Activated CD4-positive, alpha-beta T cell treated with anti-CD3 and anti-CD28 coated beads for 36 hours (primary cell): ENCODE measurements at regions not wholly inside any gene's neighbourhood (a gene's known extent, or its start where the extent isn't known, plus 50 kb on each side); places are given as distances from the start of the nearest gene placed in this dataset.

Experiments used
- ATAC-seq: fragments of 200-7000 bp; cut with Tn5 transposase; one replicate; pipeline ENCODE4 v1.10.0; 2021; ENCODE audit warnings: mild to moderate bottlenecking, moderate library complexity
- CTCF ChIA-PET: fragments of 350-600 bp; sonication (Branson Sonifier 250); formaldehyde crosslinking; loops from one replicate; lab custom pipeline; 2021; ENCODE audit warnings: antibody characterized with exemption; lab: Charles Lee
- POLR2A ChIA-PET: fragments of 350-600 bp; sonication (Branson Sonifier 250); formaldehyde crosslinking; loops from one replicate; lab custom pipeline; 2021; ENCODE audit warnings: antibody characterized with exemption, inconsistent platforms; lab: Charles Lee
- DNase-seq: peaks from one replicate; pipeline ENCODE4 v3.0.0-alpha.2; 2020
- H3K27ac Mint-ChIP-seq: one replicate; pipeline ENCODE4 v1.8.0; 2021; ENCODE audit warnings: mixed read lengths
- H3K27me3 Mint-ChIP-seq: one replicate; pipeline ENCODE4 v1.8.0; 2021; ENCODE audit warnings: mixed read lengths
- H3K36me3 Mint-ChIP-seq: one replicate; pipeline ENCODE4 v1.8.0; 2021; ENCODE audit warnings: low read depth, mixed read lengths
- H3K4me1 Mint-ChIP-seq: one replicate; pipeline ENCODE4 v1.8.0; 2021; ENCODE audit warnings: mixed read lengths
- H3K4me3 Mint-ChIP-seq: one replicate; pipeline ENCODE4 v1.8.0; 2021; ENCODE audit warnings: mild to moderate bottlenecking, moderate library complexity, mixed read lengths
- H3K9me3 Mint-ChIP-seq: one replicate; pipeline ENCODE4 v1.8.0; 2021; ENCODE audit warnings: low read depth, mixed read lengths
- intact Hi-C, 2 experiments: fragments of 100-400 bp; cut with DNase I in 1 of 2; cut with micrococcal nuclease in 1 of 2; formaldehyde crosslinking; loops; one replicate each; pipeline versions ENCODE4 v1.14.2 to v1.15.1; 2022 to 2024; cut with DNase I, micrococcal nuclease

- ChIA-PET POLR2A (no interaction called here), CTCF (no interaction called here)
- Mint-ChIP-seq H3K9me3 (no peaks in the 10 kb centered on the region), H3K36me3 (no peaks in the 10 kb centered on the region), H3K4me1 (no peaks in the 10 kb centered on the region), H3K4me3 (no peak overlapping the region), H3K27me3 (peaks cover 15% of the 10 kb centered on the region), H3K27ac (no peak overlapping the region)
- DNase-seq, result no peak
- no peak for ATAC-seq
- intact Hi-C loops, result no loop called here
These were observed 101.1 kb upstream of the LRFN2 start for GRCh38 chr6:40688214-40688761.

GRCh38 chr6:40685862-40686261 lies 98.7 kb upstream of the LRFN2 start:
- POLR2A ChIA-PET, result interaction anchor here (0.6 kb wide), 1 partner anchor 593 kb away, joined by 7 read pairs; no protein-coding TSS in a partner anchor
- Mint-ChIP-seq H3K27ac (no peak overlapping the region), H3K4me3 (no peak overlapping the region), H3K27me3 (peaks cover 17% of the 10 kb centered on the region), H3K4me1 (no peaks in the 10 kb centered on the region), H3K36me3 (no peaks in the 10 kb centered on the region), H3K9me3 (no peaks in the 10 kb centered on the region)
- DNase-seq (no peak), ATAC-seq (no peak)
- intact Hi-C loops, result no loop called here
- CTCF ChIA-PET, result no interaction called here

GRCh38 chr6:40681622-40682021 lies 94.5 kb upstream of the LRFN2 start:
- peaks cover 9% of the 10 kb centered on the region for H3K27me3 Mint-ChIP-seq
- ChIA-PET CTCF (interaction anchor here (0.6 to 0.7 kb wide), 2 partner anchors 15 to 454 kb away, joined by 3 to 4 read pairs; no protein-coding TSS in a partner anchor), POLR2A (no interaction called here)
- H3K4me3 Mint-ChIP-seq, result no peak overlapping the region
- ATAC-seq, result no peak
- H3K36me3 Mint-ChIP-seq, result no peaks in the 10 kb centered on the region
- DNase-seq, result no peak
- no peak overlapping the region for H3K27ac Mint-ChIP-seq
- intact Hi-C loops, result no loop called here
- no peaks in the 10 kb centered on the region for H3K9me3 Mint-ChIP-seq
- H3K4me1 Mint-ChIP-seq, result no peaks in the 10 kb centered on the region

GRCh38 chr6:40678941-40679340 lies 91.8 kb upstream of the LRFN2 start:
- Mint-ChIP-seq H3K4me3 (no peak overlapping the region), H3K9me3 (no peaks in the 10 kb centered on the region), H3K4me1 (no peaks in the 10 kb centered on the region), H3K27ac (no peak overlapping the region), H3K27me3 (peaks cover 4% of the 10 kb centered on the region), H3K36me3 (no peaks in the 10 kb centered on the region)
- ChIA-PET POLR2A (no interaction called here), CTCF (interaction anchor here (0.6 kb wide), 1 partner anchor 17 kb away, joined by 3 read pairs; no protein-coding TSS in a partner anchor)
- DNase-seq (no peak), ATAC-seq (no peak)
- intact Hi-C loops, result no loop called here

- CTCF ChIA-PET, result no interaction called here
- peaks cover 3% of the 10 kb centered on the region for H3K9me3 Mint-ChIP-seq
- POLR2A ChIA-PET, result no interaction called here
- intact Hi-C loops, result no loop called here
- H3K4me1 Mint-ChIP-seq, result no peaks in the 10 kb centered on the region
- no peak overlapping the region for H3K27ac Mint-ChIP-seq
- H3K27me3 Mint-ChIP-seq, result no peaks in the 10 kb centered on the region
- ATAC-seq (no peak), DNase-seq (no peak)
- H3K36me3 Mint-ChIP-seq, result no peaks in the 10 kb centered on the region
- no peak overlapping the region for H3K4me3 Mint-ChIP-seq
These were observed 87.0 kb upstream of the LRFN2 start for GRCh38 chr6:40674170-40674569.

- no peaks in the 10 kb centered on the region for H3K4me1 Mint-ChIP-seq
- intact Hi-C loops, result no loop called here
- H3K4me3 Mint-ChIP-seq, result no peak overlapping the region
- H3K27me3 Mint-ChIP-seq, result no peaks in the 10 kb centered on the region
- CTCF ChIA-PET, result no interaction called here
- peaks cover 6% of the 10 kb centered on the region for H3K9me3 Mint-ChIP-seq
- no peak overlapping the region for H3K27ac Mint-ChIP-seq
- POLR2A ChIA-PET, result no interaction called here
- DNase-seq, result no peak
- no peak for ATAC-seq
- no peaks in the 10 kb centered on the region for H3K36me3 Mint-ChIP-seq
These were observed 84.9 kb upstream of the LRFN2 start for GRCh38 chr6:40672087-40672486.

- H3K27me3 Mint-ChIP-seq, result no peaks in the 10 kb centered on the region
These were observed 84.5 kb upstream of the LRFN2 start for GRCh38 chr6:40671694-40672050.

GRCh38 chr6:40671001-40671693 lies 84.0 kb upstream of the LRFN2 start:
- Mint-ChIP-seq H3K4me1 (no peaks in the 10 kb centered on the region), H3K27ac (no peak overlapping the region), H3K27me3 (no peaks in the 10 kb centered on the region), H3K36me3 (no peaks in the 10 kb centered on the region), H3K4me3 (no peak overlapping the region), H3K9me3 (peaks cover 6% of the 10 kb centered on the region)
- ChIA-PET CTCF (interaction anchor here (0.6 kb wide), 1 partner anchor 277 kb away, joined by 3 read pairs; no protein-coding TSS in a partner anchor), POLR2A (no interaction called here)
- ATAC-seq (no peak), DNase-seq (no peak)
- intact Hi-C loops, result no loop called here

More at GRCh38 chr6:40671694-40672050, 84.5 kb upstream of the LRFN2 start:
- no peak overlapping the region for H3K4me3 Mint-ChIP-seq
- intact Hi-C loops, result no loop called here
- H3K36me3 Mint-ChIP-seq, result no peaks in the 10 kb centered on the region
- peaks cover 6% of the 10 kb centered on the region for H3K9me3 Mint-ChIP-seq
- DNase-seq, result no peak
- CTCF ChIA-PET, result no interaction called here
- no peaks in the 10 kb centered on the region for H3K4me1 Mint-ChIP-seq
- no peak for ATAC-seq
- no peak overlapping the region for H3K27ac Mint-ChIP-seq
- POLR2A ChIA-PET, result no interaction called here

GRCh38 chr6:40669343-40669742 lies 82.2 kb upstream of the LRFN2 start:
- ATAC-seq (no peak), DNase-seq (no peak)
- intact Hi-C loops, result no loop called here
- Mint-ChIP-seq H3K27me3 (no peaks in the 10 kb centered on the region), H3K4me1 (no peaks in the 10 kb centered on the region), H3K9me3 (peaks cover 16% of the 10 kb centered on the region), H3K4me3 (no peak overlapping the region), H3K27ac (no peak overlapping the region), H3K36me3 (no peaks in the 10 kb centered on the region)
- POLR2A ChIA-PET, result no interaction called here
- CTCF ChIA-PET, result no interaction called here

- H3K9me3 Mint-ChIP-seq, result peaks cover 24% of the 10 kb centered on the region
- POLR2A ChIA-PET, result no interaction called here
- no peak for DNase-seq
These were observed 81.0 kb upstream of the LRFN2 start for GRCh38 chr6:40668203-40668602.

GRCh38 chr6:40666530-40666929 lies 79.4 kb upstream of the LRFN2 start:
- intact Hi-C loops, result no loop called here
- CTCF ChIA-PET, result interaction anchor here (0.7 kb wide), 1 partner anchor 15 kb away, joined by 4 read pairs; no protein-coding TSS in a partner anchor
- H3K4me3 Mint-ChIP-seq, result no peak overlapping the region
- H3K9me3 Mint-ChIP-seq, result peaks cover 24% of the 10 kb centered on the region
- no peaks in the 10 kb centered on the region for H3K27me3 Mint-ChIP-seq
- POLR2A ChIA-PET, result no interaction called here
- no peaks in the 10 kb centered on the region for H3K4me1 Mint-ChIP-seq
- DNase-seq (no peak), ATAC-seq (no peak)
- H3K27ac Mint-ChIP-seq, result no peak overlapping the region
- no peaks in the 10 kb centered on the region for H3K36me3 Mint-ChIP-seq

More at GRCh38 chr6:40668203-40668602, 81.0 kb upstream of the LRFN2 start:
- Mint-ChIP-seq H3K4me3 (no peak overlapping the region), H3K27ac (no peak overlapping the region), H3K27me3 (no peaks in the 10 kb centered on the region), H3K36me3 (no peaks in the 10 kb centered on the region), H3K4me1 (no peaks in the 10 kb centered on the region)
- CTCF ChIA-PET, result no interaction called here
- intact Hi-C loops, result no loop called here
- ATAC-seq, result no peak

GRCh38 chr6:40661726-40662125 lies 74.6 kb upstream of the LRFN2 start:
- ChIA-PET POLR2A (no interaction called here), CTCF (no interaction called here)
- Mint-ChIP-seq H3K27ac (no peak overlapping the region), H3K4me3 (no peak overlapping the region), H3K4me1 (no peaks in the 10 kb centered on the region), H3K36me3 (no peaks in the 10 kb centered on the region), H3K9me3 (peaks cover 18% of the 10 kb centered on the region), H3K27me3 (no peaks in the 10 kb centered on the region)
- intact Hi-C loops, result no loop called here
- DNase-seq, result no peak
- ATAC-seq, result no peak
